ENCODE measurements at regions not wholly inside any gene's neighbourhood (a gene's known extent, or its start where the extent isn't known, plus 50 kb on each side); places are given as distances from the start of the nearest gene placed in this dataset.

GRCh38 chr16:52298769-52299168 lies 248.2 kb downstream of the TOX3 start:
- TF ChIP-seq, protein P1, sequence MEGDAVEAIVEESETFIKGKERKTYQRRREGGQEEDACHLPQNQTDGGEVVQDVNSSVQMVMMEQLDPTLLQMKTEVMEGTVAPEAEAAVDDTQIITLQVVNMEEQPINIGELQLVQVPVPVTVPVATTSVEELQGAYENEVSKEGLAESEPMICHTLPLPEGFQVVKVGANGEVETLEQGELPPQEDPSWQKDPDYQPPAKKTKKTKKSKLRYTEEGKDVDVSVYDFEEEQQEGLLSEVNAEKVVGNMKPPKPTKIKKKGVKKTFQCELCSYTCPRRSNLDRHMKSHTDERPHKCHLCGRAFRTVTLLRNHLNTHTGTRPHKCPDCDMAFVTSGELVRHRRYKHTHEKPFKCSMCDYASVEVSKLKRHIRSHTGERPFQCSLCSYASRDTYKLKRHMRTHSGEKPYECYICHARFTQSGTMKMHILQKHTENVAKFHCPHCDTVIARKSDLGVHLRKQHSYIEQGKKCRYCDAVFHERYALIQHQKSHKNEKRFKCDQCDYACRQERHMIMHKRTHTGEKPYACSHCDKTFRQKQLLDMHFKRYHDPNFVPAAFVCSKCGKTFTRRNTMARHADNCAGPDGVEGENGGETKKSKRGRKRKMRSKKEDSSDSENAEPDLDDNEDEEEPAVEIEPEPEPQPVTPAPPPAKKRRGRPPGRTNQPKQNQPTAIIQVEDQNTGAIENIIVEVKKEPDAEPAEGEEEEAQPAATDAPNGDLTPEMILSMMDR (conservative IDR thresholded peaks at IDR 0.05; ENCODE audit: low read length), result no peak
- TF ChIP-seq EZH2phosphoT487 (IDR thresholded peaks at IDR 0.05; ENCODE audit: borderline replicate concordance, low read depth, low read length), result no peak

Measured in OCI-LY7 (cell line).